ENCODE measurements at regions not wholly inside any gene's neighbourhood (a gene's known extent, or its start where the extent isn't known, plus 50 kb on each side); places are given as distances from the start of the nearest gene placed in this dataset.

- TF ChIP-seq, protein P1, sequence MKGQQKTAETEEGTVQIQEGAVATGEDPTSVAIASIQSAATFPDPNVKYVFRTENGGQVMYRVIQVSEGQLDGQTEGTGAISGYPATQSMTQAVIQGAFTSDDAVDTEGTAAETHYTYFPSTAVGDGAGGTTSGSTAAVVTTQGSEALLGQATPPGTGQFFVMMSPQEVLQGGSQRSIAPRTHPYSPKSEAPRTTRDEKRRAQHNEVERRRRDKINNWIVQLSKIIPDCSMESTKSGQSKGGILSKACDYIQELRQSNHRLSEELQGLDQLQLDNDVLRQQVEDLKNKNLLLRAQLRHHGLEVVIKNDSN (CRISPR knock-in tag; IDR thresholded peaks at IDR 0.05): no peak
- TF ChIP-seq CTCF (IDR thresholded peaks at IDR 0.05): no peak
- no peak for TF ChIP-seq IRF2 (CRISPR knock-in tag; IDR thresholded peaks at IDR 0.05; ENCODE audit: borderline replicate concordance, low read depth)
- no peak for TF ChIP-seq KAT7 (CRISPR knock-in tag; IDR thresholded peaks at IDR 0.05; ENCODE audit: borderline replicate concordance)
- no peak for TF ChIP-seq JUN (CRISPR knock-in tag; IDR thresholded peaks at IDR 0.05)
- TF ChIP-seq ZNF138 (CRISPR knock-in tag; conservative IDR thresholded peaks at IDR 0.05): no peak
These were observed 187.1 kb upstream of the NFIA start for GRCh38 chr1:60895252-60895651.
